DMS153 treated with DMSO at 0.1 percent for 48 hours (cell line): ENCODE measurements at regions not wholly inside any gene's neighbourhood (a gene's known extent, or its start where the extent isn't known, plus 50 kb on each side); places are given as distances from the start of the nearest gene placed in this dataset.
A peak's percentile ranks its signal among the peaks of the same experiment; 100 is the strongest.
"Not testable (repeated sequence)": the region's sequence is repeated elsewhere in the genome, so short reads cannot be mapped to it uniquely, and the experiment has no call there.

Experiments used
- DNase-seq: peaks from one replicate; lab custom pipeline; 2025; ENCODE audit not compliant: unreplicated experiment; lab: John Stamatoyannopoulos, UW

DNA sequence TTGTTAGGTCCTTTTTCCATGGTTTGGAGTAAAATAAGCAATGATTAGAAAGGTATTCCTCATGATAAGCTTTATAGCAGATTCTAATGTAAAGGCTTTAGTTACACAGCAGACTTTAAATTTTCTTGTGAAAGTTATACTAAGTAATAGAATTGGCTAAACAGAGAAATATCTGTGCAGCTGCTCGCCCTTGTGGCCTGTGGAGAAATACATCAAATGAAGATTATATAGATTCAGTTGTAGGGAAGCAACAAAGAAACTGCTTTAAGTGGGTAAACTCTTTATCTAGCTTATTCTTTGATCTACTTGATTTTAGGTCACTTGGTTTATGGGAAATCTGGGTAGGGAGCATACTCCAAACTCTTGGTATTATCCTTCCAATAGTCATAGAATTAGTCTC lies 1269.7 kb upstream of the SPRY2 start:
- DNase-seq: no peak

DNA sequence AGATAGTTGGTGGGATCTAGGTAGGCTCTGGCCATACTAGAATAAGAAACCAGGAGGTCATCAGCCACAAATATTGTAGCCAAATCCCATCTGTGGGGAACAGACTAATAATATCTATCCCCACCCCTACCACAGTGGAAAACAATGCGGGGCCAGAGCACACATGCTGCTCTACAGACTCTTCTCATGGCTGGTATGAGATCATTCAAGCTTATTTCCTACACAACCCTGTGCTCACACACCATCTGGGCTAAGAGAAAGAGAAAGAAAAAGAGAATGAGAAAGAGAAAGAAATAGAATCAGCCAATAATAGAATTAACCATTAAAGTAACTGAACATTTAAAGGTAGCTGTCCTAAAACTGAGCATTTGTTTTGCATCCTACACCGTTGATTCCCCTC lies 1268.4 kb upstream of the SPRY2 start:
- DNase-seq: no peak

DNA sequence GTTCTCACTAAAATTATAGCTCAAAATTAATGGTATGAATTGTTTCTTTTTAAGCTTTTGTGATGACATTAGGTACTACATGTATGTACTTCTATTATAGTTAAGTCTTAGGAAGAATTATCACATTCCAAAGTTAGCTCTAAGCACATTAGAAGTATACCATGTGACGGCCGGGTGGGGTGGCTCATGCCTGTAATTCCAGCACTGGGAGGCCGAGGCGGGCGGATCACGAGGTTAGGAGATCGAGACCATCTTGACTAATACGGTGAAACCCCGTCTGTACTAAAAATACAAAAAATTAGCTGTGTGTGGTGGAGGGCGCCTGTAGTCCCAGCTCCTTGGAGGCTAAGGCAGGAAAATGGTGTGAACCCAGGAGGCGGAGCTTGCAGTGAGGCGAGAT lies 1265.1 kb upstream of the SPRY2 start:
- DNase-seq: no peak

DNA sequence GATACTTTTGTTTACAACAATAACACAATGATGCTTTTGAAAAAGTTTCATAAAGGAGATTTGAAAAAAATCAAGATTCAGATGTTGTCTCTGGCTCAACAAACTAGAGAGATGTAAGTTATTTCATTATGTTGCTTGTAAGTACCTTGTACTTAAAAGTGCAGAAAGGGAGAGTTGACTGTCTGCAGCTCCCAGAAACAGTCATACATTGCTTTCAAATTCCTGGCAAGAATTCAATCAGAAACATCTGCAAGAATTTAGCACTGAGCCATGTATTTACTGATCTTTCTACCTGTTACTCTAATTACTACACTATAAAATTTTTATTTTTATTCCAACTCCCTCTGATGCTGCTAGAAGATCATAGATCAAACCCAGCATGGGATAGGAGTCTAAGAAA lies 1261.3 kb upstream of the SPRY2 start:
- no peak for DNase-seq

DNA sequence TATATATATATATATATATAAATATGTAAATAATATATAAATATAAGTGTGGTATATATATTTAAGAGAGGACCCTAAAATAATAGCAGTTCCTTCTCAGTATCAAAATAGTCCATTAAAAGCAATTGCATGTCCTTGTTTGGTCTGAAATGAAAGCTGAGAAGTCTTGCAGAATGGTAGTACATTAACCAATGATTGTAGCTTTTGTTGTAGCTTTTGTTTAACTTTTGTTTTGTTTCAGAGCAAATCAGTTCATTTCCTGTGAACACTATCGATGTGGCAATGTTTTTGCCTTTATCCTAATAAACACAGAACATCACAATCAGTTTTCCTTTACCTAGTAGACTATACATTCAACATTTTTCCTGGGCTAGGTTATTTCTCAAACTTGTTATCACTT lies 1256.2 kb upstream of the SPRY2 start:
- no peak for DNase-seq

DNA sequence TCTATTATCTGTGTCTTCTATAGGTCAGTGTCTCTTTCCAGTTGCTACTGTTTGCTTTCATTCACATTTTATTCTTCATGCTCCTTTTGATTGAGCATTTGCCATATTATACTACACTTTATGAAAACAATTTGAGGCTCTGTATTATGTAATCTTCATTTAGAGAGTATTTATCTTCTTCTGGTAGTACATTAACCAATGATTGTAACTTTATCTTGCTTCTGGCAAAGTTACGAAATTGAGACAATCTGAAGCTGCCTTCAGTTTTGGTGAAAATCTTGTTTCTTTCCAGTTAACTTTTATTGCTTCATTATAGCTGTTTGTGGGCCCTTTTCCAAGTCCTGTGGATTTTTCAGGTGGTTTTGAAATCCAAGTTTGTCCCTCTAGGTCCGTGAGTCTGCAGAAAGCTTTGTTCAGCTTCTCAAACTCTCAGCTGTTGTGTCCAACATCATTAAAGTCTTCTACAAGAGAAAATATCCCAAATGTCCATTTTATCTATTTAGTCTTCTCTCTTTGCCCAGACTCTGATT lies 1255.4 kb upstream of the SPRY2 start:
- DNase-seq: no peak

DNA sequence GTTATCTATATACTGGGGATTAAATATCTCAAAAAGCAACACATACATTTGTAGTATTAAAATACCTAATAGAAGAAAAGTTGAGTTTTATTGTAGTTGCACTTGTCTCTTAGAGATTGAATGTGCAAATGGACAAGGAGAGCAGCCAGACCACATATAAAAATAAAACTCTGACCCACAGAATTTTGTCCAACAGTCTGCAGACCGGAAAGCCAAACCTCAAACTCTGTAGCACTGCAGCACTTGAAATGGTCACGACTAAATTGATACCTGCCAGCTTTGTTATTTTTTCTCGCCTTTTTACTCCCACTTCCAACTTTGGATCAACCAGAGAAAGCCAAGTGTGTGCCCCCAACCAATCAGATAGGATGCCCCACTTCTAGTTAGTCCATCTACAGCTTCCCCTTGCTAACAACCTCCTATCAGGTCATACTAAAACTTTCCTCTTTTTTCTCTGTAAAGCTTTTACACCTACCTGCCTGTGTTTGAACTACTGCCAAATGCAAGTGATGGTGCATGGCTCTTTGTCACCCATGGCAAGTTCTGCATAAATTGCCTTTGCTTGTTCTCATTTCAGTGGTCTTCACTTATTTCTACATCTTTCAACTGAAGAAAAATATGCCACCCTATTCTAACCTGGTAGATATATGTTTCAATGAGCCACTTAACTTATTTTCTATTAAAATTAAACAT lies 1250.7 kb upstream of the SPRY2 start:
- DNase-seq: no peak

DNA sequence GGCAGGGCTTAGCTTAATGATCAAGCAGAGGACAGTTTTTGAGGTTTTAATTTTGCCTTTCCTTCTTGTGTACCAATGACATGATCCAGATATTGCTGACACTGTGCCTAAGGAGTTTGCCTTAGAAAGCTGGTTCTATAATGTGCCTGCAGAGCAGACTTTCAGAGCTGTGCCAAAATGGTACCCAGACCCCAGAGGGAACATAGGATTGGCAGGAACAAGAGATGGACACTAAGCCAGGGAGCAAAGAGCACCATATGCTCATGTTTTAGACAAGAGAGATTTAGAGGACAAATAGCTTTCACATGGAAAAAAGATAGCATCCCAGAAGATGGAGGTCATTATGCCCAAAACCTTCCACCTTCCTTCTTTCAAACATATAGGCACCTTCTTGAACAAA lies 1241.5 kb upstream of the SPRY2 start:
- no peak for DNase-seq

DNA sequence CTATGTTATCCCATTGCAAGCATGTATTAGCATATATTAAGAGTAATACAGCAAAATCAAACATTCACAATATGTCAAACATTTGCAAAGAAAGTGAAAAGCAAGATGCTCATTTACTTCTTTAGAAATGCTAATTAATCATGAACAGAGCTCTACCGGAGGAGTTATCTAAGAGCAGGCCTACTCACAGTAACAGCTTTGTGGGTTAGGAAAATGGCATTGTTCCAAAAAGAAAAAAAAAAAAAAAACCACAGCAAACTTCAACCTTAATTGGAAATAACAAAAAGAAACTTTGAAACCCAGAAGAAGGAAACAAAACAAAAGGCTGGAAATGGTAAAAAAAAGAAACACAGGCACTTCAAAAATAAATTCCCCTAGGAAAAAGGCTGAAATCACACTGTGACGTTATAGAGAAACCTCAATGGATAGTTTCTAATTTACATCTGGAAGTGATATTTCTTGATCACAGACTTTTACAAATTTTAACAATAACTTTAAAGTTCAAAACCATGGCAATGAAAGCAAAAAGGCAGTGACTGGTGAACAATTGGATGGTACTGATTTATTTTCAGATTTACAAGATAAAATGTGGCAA lies 1236.8 kb upstream of the SPRY2 start:
- no peak for DNase-seq

DNA sequence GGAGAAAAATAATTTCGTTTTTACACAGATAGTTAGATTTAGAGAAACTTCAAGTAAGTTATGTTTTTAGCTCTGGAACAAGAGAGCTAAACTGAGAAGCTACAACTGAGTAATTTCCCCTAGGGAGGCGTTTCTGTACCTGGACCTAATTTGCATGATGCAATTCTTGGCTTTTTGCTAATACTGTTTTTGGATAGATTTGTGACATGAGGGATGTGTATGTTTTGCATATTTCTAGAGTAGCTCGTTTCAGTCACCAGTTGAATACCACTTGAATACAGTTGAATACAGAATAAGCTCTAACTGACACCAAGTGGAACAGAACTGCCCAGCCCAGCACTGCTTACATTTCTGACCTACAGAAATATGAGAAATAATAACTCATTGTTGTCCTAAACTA lies 1227.9 kb upstream of the SPRY2 start:
- DNase-seq: no peak

DNA sequence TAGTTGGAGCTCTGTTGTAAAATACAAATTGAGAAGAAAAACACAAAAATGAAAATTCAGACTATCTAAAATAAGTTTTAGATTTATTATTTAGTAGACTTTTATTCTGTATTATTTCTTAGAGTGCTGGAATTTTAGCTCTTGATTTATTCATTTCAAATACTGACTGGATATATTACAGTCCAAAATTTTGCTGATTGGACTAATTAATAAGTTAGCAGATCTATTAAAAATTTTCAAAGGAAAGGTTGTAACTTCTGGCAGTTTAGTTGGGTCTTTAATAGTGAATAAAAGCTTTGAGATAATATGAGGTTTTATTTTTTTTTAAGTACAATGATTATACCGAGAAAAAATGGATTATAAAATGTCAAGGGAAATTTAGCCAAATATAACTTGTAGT lies 1224.9 kb upstream of the SPRY2 start:
- DNase-seq: no peak

DNA sequence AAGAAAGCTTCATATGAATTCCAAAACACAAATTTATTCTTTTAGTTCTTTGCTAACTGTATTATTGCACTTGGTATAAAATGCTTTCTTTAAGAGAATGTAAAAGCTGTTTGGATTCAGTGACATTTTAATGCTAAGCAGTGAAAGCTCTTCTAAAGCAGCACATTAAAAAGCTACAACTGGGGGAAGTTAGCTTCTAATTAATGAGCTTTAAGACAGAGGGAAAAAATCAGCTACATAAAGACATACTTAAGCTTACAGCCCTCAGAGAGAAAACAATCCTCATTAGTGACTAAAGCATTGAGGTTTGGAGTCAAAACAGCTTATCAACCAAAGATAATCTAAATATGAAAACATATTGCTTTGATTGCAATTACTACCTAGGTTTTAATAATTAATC lies 1222.2 kb upstream of the SPRY2 start:
- DNase-seq: no peak

DNA sequence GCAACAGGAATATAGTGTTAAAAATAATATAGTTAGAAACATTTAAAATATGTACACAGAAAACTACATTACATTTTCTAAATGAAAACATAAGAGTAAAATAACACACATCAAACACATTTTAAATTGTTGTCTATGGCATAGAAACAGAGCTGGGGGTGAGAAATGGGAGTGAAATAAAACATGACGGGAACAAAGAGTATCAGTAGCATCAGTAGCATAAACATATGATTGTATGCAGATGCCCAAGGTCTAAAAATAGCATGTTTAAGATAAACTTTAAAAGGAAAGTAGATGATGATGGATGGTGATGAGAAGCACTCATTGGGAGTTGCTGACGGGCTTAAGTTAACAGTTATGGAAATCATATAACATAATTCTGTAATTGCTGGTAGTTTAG lies 1221.7 kb upstream of the SPRY2 start:
- no peak for DNase-seq

DNA sequence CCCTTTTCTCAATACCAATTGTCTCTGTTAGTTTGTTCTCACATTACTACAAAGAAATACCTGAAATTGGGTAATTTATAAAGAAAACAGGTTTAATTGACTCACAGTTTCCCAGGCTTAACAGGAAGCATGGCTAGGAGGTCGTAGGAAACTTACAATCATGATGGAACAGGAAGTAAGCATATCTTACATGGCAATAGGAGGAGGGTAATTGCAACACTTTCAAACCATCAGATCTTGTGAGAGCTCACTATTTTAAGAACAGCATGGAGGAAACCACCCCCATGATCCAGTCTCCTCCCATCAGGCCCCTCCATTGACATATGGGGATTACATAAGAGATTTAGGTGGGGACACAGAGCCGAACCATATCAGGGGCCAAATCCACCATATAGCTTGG lies 1210.1 kb upstream of the SPRY2 start:
- no peak for DNase-seq

DNA sequence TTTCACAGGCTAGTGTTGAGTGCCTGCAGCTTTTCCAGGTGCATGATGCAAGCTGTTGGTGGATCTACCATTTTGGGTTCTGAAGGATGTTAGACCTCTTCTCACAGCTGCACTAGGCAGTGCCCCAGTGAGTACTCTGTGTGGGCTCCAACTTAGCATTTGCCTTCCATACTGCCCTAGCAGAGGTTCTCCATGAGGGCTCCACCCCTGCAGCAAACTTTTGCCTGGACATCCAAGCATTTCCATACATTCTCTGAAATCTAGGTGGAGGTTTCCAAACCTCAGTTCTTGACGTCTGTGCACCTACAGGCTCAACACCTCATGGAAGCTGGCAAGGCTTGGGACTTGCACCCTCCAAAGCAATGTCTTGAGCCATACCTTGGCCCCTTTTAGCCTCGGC lies 1205.4 kb upstream of the SPRY2 start:
- not testable (repeated sequence) for DNase-seq

DNA sequence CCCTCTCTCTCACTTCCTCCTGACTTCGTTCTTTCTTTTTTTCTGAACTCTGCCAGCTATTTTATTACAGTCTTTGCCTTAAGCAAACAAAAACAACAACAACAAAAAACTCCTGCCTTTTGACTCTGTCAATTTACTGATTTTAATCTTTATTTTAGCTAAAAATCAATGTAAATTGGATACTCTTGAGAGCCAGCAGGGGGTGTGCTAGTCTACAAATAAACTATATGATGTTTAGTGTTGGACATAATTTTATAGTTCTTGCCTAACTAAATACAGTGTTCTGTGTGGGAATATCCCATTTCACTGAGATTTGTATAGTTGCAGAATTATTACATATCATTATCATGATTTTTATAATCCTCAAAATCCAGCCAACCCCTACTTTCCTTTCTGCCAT lies 1199.9 kb upstream of the SPRY2 start:
- no peak for DNase-seq

DNA sequence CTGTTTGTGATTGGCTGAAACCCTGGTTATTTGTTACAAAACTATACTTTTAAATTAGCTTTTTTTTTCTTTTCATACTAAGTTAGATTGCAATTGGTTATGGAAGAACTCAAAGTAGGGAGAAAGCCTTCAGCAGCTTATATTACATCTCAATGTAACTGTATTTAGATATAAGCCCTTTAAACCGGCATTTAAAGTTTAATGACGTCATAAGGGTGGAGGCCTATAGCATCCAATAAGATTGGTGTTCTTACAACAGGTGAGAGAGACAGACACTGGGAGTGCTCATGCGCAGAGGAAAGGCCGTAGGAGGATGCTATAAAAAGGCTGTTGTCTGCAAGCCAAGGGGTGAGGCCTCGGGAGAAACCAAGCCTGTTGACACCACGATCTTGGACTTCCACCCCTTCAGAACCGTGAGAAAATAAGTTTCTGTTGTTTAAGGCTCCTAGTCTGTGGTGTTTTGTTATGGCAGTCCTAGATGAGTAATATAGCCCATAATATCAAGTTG lies 1198.8 kb upstream of the SPRY2 start:
- DNase-seq: no peak

DNA sequence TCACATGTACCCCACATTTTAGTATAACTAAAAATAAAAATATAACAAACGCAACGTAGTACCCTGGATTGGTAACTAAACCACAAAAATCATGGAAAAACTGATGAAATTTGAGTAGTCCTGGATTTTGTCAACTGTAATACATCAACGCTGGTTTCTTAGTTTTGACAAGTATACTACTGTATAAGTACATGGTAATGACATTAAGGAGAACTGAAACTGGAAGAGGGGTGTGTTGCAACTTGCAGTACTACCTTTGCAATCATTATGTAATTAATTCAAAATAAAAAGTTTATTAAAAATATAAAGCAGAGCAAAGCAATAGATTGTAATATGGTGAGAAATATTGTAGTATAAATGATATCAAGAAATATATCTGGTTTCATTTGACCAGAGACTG lies 1158.0 kb upstream of the SPRY2 start:
- no peak for DNase-seq

DNA sequence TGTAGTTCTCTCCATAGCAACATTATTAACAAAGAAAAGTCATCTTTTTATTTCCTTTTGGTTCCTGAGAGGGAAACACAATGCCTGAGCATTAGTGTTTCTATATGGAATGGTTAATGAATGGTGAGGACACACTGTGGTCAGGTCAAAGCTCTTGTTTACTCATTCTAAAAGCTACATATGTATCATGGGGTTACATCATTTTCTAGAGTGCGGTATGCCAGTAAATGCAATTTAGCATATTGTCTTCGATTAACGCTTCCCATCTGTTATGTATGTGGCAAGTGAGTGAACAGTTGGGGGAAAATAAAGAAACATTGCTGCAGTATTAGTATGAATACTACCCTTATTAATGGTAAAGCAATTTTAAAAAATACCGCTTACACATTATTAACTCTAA lies 1152.2 kb upstream of the SPRY2 start:
- DNase-seq: no peak

DNA sequence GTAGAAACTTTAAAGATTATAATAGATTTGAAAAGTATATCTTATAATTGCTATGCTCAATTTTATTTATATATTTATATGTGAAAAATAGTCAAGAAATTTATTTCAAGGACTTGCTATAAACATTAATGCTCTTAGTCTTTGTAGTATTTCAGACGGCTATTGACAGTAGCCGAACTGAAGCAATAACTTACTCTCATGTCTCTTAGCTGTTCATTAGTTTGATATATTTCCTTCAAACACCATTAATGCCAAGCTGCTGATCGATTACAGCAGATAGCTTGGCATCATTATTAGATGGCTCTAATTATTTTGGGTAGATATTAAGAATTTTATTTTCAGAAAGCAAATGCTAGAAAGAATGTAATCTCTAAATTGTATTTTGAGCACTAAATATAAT lies 1151.5 kb upstream of the SPRY2 start:
- DNase-seq: no peak

DNA sequence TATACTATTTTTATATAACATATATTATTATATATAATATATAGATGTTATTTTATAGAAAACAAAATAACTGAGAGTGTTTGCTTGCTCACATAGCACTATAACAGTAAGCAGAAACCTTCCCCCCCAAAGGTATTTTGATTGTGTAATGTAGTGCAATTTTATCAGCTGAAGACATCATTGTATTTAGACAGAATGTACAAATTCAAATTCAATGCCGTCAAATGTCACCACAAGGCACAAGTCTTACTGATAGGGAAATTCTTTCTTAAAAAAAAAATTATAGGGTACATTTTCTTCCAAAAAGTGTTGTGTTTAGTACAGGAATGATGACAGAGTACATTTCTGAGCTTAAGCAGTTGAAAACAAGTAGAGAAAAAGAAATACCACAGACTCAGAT lies 1147.1 kb upstream of the SPRY2 start:
- DNase-seq: no peak

DNA sequence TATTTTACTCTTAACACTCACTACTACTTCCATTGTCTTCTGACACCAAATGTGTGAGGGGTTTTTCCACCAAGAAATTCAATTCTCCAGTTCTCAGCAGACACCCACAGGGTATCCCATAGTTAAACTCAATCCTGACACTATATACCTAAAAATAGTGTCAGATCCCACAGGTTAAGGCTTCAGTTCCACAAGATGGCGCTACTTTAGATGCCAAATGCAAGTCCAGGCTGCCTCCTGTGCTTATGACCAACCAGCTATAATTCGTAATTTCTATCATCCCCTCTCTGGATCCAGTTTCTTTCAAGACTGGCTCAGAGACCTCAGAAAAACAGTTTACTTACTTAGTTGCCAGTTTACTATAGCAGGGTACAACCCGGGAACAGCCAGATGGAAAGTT lies 1146.2 kb upstream of the SPRY2 start:
- DNase-seq: peak; percentile 37

DNA sequence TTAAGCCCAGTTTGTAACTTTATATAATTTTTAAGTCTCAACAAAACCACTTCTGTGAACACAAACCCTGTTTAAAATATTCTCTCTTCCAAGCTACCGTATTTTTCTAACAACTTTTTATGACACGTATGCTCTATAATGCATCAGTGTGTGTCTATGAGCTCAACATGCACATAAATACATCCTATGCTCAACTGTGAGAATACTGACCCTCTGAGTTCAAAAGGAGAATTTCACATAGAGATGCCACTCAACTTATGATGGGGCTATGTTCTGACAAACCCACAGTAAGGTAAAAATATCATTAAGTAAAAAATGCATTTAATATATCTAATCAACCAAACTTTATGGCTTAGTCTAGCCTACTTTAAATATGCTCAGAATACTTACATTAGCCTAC lies 1139.7 kb upstream of the SPRY2 start:
- DNase-seq: no peak
